ENCODE measurements at regions not wholly inside any gene's neighbourhood (a gene's known extent, or its start where the extent isn't known, plus 50 kb on each side); places are given as distances from the start of the nearest gene placed in this dataset.

DNA sequence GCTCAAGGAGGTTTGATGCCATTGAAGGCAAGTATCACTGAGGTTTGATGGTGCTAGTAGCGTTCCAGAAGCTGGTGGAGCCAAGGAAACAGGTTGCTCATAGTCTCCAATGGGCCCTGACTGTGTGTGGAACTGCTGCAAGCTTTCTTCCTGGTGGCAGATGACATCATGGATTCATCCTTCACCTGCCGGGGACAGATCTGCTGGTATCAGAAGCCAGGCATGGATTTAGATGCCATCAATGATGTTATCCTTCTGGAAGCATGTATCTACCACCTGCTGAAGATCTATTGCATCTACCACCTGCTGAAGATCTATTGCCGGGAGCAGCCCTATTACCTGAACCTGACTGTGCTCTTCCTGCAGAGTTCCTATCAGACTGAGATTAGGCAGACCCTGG, 734.4 kb downstream of the PLA2G4A start:
- Histone ChIP-seq H3K4me3 (ENCODE audit: low read depth, low read length, poor library complexity, severe bottlenecking) (no peak overlapping the region), H3K4me1 (ENCODE audit: insufficient read depth, low read length, poor library complexity, severe bottlenecking) (no peaks in the 10 kb centered on the region), H2AFZ (ENCODE audit: low read length) (no peak overlapping the region), H3K27ac (ENCODE audit: low read depth, low read length, poor library complexity, severe bottlenecking) (no peak overlapping the region), H3K9me2 (ENCODE audit: insufficient read depth, low read length) (no peaks in the 10 kb centered on the region), H3K4me2 (ENCODE audit: low read length) (no peak overlapping the region), H3K9me3 (ENCODE audit: low read length) (no peaks in the 10 kb centered on the region), H4K20me1 (ENCODE audit: insufficient read depth, low read length) (no peaks in the 10 kb centered on the region), H3K79me2 (ENCODE audit: insufficient read depth, low read depth, low read length) (no peaks in the 10 kb centered on the region), H3K36me3 (ENCODE audit: insufficient read depth, low read length) (no peaks in the 10 kb centered on the region)
- ChIA-PET CTCF (ENCODE audit: unreplicated experiment) (no interaction called here), POLR2A (no interaction called here)
- TF ChIP-seq, protein P1, sequence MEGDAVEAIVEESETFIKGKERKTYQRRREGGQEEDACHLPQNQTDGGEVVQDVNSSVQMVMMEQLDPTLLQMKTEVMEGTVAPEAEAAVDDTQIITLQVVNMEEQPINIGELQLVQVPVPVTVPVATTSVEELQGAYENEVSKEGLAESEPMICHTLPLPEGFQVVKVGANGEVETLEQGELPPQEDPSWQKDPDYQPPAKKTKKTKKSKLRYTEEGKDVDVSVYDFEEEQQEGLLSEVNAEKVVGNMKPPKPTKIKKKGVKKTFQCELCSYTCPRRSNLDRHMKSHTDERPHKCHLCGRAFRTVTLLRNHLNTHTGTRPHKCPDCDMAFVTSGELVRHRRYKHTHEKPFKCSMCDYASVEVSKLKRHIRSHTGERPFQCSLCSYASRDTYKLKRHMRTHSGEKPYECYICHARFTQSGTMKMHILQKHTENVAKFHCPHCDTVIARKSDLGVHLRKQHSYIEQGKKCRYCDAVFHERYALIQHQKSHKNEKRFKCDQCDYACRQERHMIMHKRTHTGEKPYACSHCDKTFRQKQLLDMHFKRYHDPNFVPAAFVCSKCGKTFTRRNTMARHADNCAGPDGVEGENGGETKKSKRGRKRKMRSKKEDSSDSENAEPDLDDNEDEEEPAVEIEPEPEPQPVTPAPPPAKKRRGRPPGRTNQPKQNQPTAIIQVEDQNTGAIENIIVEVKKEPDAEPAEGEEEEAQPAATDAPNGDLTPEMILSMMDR (conservative IDR thresholded peaks at IDR 0.05; ENCODE audit: low read length) = no peak
- no peak for TF ChIP-seq EZH2phosphoT487 (IDR thresholded peaks at IDR 0.05; ENCODE audit: borderline replicate concordance, low read depth, low read length)
- BruUV-seq (replicated peaks) = no TSS peak
- DNase-seq (ENCODE audit: low spot score) = no peak
- intact Hi-C loops (cut with micrococcal nuclease; ENCODE audit: unreplicated experiment) = no loop called here

DNA sequence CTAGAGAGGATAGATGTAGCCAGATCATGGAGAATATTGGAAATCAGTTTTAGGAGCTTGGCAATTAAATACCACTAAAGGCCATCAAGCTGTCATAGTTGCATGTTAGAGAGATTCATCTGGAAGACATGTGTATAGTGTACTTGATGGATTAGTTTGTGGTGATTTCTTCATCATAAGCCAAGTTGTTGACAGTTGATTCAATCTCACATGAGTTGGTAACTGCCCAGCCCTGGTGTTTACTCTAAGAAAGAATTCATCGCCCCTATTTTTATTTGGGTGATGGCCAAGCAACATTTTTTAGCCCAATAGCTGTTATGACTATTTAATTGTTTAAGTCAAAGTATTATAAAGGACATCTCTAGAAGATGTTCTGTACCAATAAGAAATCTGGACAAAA, 737.6 kb downstream of the PLA2G4A start:
- Histone ChIP-seq H4K20me1 (ENCODE audit: insufficient read depth, low read length) (no peaks in the 10 kb centered on the region), H3K9me2 (ENCODE audit: insufficient read depth, low read length) (no peaks in the 10 kb centered on the region), H3K36me3 (ENCODE audit: insufficient read depth, low read length) (no peaks in the 10 kb centered on the region), H2AFZ (ENCODE audit: low read length) (no peak overlapping the region), H3K27ac (ENCODE audit: low read depth, low read length, poor library complexity, severe bottlenecking) (no peak overlapping the region), H3K9me3 (ENCODE audit: low read length) (no peaks in the 10 kb centered on the region), H3K4me2 (ENCODE audit: low read length) (no peak overlapping the region), H3K4me3 (ENCODE audit: low read depth, low read length, poor library complexity, severe bottlenecking) (no peak overlapping the region), H3K4me1 (ENCODE audit: insufficient read depth, low read length, poor library complexity, severe bottlenecking) (no peaks in the 10 kb centered on the region), H3K79me2 (ENCODE audit: insufficient read depth, low read depth, low read length) (no peaks in the 10 kb centered on the region)
- POLR2A ChIA-PET = no interaction called here
- no TSS peak for BruUV-seq (replicated peaks)
- no peak for DNase-seq (ENCODE audit: low spot score)
- CTCF ChIA-PET (ENCODE audit: unreplicated experiment) = no interaction called here
- intact Hi-C loops (cut with micrococcal nuclease; ENCODE audit: unreplicated experiment) = no loop called here
- TF ChIP-seq, protein P1 (conservative IDR thresholded peaks at IDR 0.05; ENCODE audit: low read length) = no peak

- ChIA-PET POLR2A (interaction anchor here (0.6 kb wide), 1 partner anchor 264 kb away, joined by 3 read pairs; no protein-coding TSS in a partner anchor), CTCF (ENCODE audit: unreplicated experiment) (no interaction called here)
- Histone ChIP-seq H3K9me3 (ENCODE audit: low read length) (no peaks in the 10 kb centered on the region), H4K20me1 (ENCODE audit: insufficient read depth, low read length) (no peaks in the 10 kb centered on the region), H3K4me2 (ENCODE audit: low read length) (no peak overlapping the region), H3K36me3 (ENCODE audit: insufficient read depth, low read length) (no peaks in the 10 kb centered on the region), H3K9me2 (ENCODE audit: insufficient read depth, low read length) (no peaks in the 10 kb centered on the region), H3K4me3 (ENCODE audit: low read depth, low read length, poor library complexity, severe bottlenecking) (no peak overlapping the region), H3K4me1 (ENCODE audit: insufficient read depth, low read length, poor library complexity, severe bottlenecking) (no peaks in the 10 kb centered on the region), H3K79me2 (ENCODE audit: insufficient read depth, low read depth, low read length) (no peaks in the 10 kb centered on the region), H2AFZ (ENCODE audit: low read length) (no peak overlapping the region), H3K27ac (ENCODE audit: low read depth, low read length, poor library complexity, severe bottlenecking) (no peak overlapping the region)
- no peak for DNase-seq (ENCODE audit: low spot score)
- no peak for TF ChIP-seq EZH2phosphoT487 (IDR thresholded peaks at IDR 0.05; ENCODE audit: borderline replicate concordance, low read depth, low read length)
- TF ChIP-seq, protein P1 (conservative IDR thresholded peaks at IDR 0.05; ENCODE audit: low read length) = no peak
- BruUV-seq (replicated peaks) = no TSS peak
- intact Hi-C loops (cut with micrococcal nuclease; ENCODE audit: unreplicated experiment) = no loop called here
Observed at GRCh38 chr1:187568067-187568466, 739.3 kb downstream of the PLA2G4A start.

Measured in OCI-LY7 (cell line).